Stimulated activated CD8-positive, alpha-beta memory T cell treated with anti-CD3 and anti-CD28 coated beads, Interleukin-4, amount 100 ng/mL, for 1 hour (primary cell): ENCODE measurements at regions not wholly inside any gene's neighbourhood (a gene's known extent, or its start where the extent isn't known, plus 50 kb on each side); places are given as distances from the start of the nearest gene placed in this dataset.
"Not testable (repeated sequence)": the region's sequence is repeated elsewhere in the genome, so short reads cannot be mapped to it uniquely, and the experiment has no call there.

Source experiments
- DNase-seq, 2 donors: peaks; one replicate each; pipeline ENCODE4 v3.0.0-alpha.2; 2020; ENCODE audit warnings: low read depth in 2 of 2, low spot score in 1 of 2

GRCh38 chr21:35754583-35754982 is 305.7 kb downstream of the SETD4 start:
- DNase-seq = no peak

DNA sequence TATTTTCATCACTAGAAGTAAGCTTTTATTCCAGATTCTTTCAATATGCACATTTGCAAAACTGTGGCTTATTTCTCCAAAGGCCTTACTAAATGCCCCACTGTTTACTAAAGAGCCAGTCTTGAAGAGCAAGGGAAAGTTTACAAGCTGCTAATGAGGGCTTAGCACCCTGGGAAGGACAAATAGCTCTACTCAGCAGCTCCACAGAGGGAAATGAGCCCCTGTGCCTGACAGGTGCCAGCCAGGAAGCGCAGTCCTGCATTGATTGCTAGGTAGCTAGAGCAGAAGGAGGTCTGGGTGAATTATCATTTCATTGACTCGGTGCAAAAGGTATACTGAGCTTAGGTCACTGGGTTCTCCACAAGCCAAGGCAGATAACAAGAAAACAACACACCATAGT is 307.0 kb downstream of the SETD4 start:
- no peak for DNase-seq

DNA sequence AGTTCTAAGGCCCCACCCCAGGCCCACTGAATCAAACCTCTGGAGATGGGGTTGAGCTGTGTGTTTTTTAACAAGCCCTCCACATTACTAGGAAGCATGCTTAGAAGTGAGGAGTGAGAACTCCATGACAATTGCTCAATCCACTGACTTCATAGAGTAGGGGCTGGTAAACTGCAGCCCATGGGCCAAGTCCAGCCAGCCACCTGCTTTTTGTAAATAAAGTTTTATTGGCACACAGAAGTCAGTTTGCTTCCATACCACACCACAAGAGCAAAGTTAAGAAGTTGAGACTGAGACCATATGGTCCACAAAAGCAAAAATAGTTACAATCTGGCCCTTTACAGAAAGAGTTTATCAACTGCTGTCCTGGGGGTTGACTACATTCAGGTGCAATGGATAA is 309.2 kb downstream of the SETD4 start:
- DNase-seq = no peak

- DNase-seq = no peak
Measured at GRCh38 chr21:35749904-35750303, 310.4 kb downstream of the SETD4 start.

- DNase-seq = no peak
Measured at GRCh38 chr21:35748678-35749314, 311.5 kb downstream of the SETD4 start.

GRCh38 chr21:35743571-35743970 is 316.8 kb downstream of the SETD4 start:
- no peak for DNase-seq

- DNase-seq = no peak
Measured at GRCh38 chr21:35738347-35738961, 321.9 kb downstream of the SETD4 start.

GRCh38 chr21:35737899-35738346 is 322.4 kb downstream of the SETD4 start:
- DNase-seq = no peak

DNA sequence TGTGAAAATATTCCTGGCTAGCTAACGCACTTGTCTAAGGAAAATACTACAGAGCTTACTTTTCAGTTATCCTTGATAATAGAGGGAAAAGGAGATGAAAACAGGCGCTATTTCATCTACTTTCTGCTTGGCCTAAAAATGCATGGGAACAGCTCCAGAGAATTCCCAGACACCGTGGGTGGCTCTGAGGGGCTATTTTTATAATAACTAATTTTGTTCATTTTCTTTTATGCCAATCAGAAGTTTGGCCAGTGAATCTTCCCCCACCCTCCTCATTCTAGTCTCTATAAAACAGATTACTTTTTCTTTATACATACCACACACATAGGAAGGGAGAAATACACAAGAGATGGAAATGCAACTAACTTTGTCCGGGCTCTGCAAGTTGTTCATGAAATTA is 322.9 kb downstream of the SETD4 start:
- DNase-seq = no peak

DNA sequence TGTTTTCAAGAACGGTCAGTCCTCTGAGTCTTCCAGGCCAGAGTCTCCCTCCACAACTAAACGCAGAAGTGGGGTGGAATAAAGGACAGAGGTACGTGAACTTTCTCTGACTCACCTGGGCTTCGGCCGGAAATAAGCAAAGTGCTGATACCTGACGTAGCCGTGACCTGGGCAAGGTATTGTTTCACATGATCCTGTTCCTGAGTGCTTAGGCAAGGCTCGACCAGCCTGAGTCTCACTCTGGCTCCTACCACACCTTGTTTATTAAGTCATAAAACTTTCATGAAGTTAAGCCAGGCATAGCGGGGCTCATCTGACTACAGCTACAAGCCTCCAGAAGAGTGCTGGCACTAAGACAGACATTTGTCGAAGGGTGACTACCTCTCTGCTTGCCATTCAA is 327.5 kb downstream of the SETD4 start:
- DNase-seq = no peak

GRCh38 chr21:35730325-35730724 is 330.0 kb downstream of the SETD4 start:
- DNase-seq = no peak

DNA sequence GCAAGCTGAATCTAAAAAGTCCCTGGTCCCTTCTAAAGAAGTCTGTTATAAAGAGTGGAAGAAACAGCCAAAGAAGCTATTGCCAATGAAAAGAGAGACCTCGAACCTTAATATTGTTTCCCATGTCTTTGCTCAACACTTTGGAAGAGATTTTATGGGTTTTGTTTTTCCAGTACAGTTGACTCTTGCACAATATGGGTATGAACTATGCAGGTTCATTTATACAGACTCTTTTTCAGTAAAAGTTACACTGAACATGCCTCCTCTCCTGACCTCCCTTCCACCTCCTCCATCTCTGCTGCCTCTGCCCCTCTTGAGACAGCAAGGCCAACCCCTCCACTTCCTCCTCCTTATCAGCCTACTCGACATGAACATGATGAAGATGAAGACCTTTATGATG is 332.5 kb downstream of the SETD4 start:
- no peak for DNase-seq

DNA sequence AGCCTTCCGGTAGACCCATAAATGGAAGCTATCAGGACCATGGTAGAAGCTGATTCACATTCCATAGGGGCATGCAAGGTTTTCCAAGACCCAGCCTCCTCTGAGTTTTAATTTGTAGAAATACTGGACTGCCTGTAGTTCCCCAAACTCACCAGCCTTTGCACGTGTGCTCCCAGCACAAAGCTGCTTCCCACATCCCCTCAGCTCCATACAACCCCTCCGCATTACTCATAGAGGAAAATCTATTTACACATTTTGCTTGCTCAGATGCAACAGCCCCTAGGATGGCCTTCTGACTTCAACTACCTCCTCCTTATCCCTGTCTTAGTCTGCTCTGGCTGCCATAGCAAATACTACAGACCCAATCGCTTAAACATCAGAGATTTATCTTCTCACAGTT is 336.2 kb downstream of the SETD4 start:
- DNase-seq = no peak

DNA sequence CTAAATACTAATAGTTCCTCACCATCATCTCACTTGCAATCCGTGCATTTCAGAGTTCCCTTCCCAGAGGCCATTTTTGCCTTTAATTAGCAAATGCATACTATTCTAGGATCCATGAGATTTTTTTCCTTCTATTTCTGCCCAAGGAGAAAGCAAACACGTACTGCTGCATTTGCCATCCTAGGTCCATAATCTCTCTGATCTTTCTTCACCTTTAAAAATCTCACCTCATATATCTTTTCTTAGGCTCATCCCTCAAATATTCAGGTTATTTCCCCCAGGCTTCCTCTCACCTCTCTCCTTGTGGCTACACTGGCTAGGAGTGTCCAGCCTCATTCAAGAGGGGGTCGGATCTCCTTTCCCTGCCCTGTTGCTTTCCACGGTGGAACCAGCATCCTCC is 338.6 kb downstream of the SETD4 start:
- no peak for DNase-seq

DNA sequence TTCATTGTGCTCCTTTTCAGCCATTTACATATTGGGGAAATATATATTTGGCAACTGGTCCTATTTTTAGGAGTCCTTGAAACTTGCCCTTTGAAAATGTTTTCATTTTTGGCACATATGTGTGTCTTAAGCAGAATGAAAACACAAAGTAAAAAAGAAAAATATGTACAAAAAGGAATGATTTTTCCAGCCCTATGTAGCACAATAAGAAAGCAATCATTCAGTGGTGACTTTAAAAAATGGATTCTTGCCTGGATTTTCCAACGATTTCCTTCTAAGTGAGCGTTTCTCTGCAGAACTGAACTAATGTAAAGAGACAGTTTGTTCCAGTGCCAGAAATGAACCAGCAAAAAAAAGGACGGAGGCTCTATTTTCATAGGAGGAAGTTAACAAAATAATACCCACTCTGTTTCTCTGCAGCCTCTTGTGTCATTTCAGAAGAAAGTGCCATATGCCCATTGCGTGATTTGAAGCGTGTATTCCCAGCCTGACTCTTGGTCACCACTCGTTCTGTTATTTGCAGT is 340.1 kb downstream of the SETD4 start:
- no peak for DNase-seq

DNA sequence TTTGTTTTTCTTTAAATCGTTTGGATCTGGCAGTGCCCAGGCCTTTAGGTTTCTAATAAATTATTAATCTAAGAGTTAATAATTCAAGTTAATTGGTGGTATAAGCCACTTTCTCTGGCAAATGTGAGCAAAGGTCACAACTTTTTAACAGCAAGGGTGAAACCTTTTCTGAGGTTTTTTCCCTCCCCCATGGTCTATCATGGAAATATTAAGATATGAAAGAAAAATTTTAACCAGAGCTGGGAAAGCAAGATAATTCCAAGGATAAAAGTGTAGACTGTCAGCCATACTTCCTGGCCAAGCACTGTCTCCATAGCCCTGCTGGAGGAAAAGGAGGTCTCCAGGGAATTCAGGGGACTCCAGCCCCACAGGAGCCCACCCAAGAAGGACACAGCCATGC is 341.2 kb downstream of the SETD4 start:
- no peak for DNase-seq

DNA sequence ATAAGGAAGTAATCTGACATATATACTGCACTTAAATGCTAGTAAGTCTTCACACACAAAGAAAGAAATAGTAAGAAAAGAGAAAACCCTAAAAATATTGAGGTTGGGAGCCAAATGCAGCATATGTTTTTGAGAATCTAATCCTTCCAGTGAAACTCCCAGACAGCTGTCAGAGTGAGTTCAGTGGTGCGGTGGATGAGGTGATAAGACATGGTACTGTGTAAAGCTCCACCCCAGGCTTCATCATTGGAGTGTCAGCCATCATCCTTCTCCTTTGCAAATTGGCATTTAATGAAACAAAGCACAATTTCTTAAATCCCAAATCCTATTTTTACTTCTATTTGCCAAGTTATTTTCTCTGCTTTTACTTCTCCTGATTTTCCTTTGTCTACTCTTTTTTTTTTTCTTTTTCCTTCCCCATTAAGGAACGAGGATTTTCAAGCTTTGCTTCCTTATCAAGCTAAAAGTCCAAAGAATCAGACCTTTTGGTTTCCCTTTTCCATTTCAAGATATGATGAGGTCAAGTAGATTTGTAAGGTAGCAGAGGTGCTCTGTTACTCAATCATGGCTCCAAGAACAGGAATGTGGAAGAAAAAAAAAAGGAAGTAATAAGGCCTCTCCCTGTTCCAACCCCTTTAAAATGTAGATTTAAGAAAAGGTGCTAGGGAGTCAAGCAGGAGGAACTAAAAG is 343.3 kb downstream of the SETD4 start:
- no peak for DNase-seq

DNA sequence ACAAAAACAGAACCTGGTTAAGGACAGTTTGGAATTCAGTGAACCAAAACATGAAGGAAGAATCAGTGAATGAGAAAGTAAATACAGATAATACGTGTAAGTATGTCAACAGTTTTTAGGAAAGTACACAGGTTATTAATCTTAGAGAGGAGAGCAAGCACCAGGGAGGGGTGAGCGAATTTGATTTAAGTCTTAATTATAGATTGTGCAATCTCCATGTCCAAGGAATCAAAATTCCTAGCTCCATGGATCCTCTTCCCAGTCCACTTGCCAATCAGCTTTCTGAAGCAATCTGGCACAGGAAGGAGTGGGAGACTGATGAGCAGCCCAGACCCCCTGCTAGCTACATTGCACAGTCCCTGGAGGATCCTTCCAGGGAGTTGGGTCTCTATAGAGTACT is 346.4 kb downstream of the SETD4 start:
- DNase-seq = no peak

GRCh38 chr21:35711661-35712060 is 348.7 kb downstream of the SETD4 start:
- no peak for DNase-seq

DNA sequence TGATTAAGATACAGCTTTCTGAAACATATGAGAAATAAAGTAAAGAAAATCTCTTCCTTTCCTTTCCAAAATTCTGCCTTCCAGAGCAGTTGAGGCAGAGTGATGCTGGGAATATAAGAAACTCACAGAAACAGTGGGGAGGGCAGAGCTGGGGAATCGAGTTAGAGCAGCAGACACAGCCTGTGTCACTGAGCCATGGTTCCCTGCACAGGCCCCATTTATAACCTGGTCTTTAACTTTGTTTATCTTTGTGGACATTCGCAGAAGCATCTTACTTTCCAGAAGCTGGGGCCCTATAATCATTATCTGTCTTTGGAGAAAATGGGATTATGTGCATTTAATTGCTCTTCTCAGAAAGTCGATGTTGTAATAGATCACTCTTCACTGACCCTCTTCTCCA is 349.1 kb downstream of the SETD4 start:
- DNase-seq = no peak

GRCh38 chr21:35709990-35710389 is 350.3 kb downstream of the SETD4 start:
- not testable (repeated sequence) for DNase-seq

- no peak for DNase-seq
Measured at GRCh38 chr21:35705888-35706287, 354.4 kb downstream of the SETD4 start.
